HG02943 (cell line): ENCODE measurements at regions not wholly inside any gene's neighbourhood (a gene's known extent, or its start where the extent isn't known, plus 50 kb on each side); places are given as distances from the start of the nearest gene placed in this dataset.
"Not testable (repeated sequence)": the region's sequence is repeated elsewhere in the genome, so short reads cannot be mapped to it uniquely, and the experiment has no call there.

ENCODE experiments used
- ATAC-seq: cut with Tn5 transposase; IDR thresholded peaks from one replicate; pipeline ENCODE4 v1.9.1; 2021; ENCODE audit warnings: mild to moderate bottlenecking, low read depth, moderate library complexity; ENCODE audit not compliant: unreplicated experiment

DNA sequence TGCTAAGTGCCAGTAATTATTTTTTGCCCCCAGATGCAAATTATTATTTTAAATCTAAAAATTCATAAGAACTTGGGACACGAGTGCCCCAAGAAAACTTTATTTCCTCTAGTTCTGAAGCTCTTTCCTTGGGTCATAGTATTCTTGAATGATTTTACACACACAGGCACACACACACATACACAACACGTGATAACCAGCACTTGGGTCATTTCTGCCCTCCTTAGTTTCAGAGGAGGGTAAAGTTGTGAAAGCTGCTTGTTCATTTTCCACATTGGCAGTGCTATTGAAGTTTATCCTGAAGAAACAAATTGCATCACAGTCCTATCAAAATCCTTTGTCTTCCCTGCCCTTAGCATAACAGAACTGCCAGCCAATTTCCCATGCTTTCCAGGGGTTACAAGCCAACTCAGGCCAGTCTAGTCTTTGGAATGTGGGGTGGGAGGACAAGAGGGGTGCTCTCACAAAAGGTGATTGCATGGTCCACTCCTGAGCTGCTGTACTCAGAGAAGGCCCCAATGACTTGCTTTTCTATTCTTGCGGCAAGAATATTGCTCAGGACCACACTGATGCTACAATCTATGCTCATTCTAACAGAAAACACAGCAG is 98.5 kb upstream of the POGK start:
- ATAC-seq, result no peak

DNA sequence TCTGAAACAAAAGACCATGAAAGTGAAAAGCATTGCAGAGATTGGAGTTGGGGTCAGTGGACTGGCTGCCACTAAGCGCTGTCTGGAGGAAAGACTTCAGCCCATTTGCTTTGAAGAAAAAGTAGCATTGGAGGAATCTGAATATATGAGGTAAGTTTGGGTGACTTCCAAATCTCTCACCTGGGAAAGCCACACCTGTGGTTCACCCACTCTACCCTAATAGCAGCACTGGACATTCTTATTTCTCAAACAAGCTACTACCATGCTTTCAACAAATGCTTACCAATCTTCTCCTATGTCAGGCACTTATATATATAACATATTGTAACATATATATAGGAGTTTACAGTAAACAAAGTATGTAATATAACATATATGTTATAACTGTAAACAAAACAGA is 76.0 kb upstream of the POGK start:
- ATAC-seq, result no peak

DNA sequence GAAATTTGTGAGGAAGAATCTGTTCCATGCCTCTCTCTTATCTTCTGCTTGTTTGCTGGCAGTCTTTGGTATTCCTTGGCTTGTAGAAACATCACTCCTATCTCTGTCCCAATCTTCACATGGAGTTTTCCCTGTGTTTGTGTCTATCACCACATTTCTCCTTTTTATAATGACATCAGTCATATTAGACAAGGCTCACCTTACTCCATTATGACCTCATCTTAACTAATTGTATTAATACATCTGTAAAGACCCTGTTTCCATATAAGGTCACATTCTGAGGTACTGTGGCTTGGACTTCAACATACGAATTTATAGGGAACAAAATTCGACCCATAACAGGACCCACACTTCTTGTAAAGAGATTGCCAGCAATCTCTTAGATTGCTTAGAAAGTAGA is 72.3 kb upstream of the POGK start:
- no peak for ATAC-seq

DNA sequence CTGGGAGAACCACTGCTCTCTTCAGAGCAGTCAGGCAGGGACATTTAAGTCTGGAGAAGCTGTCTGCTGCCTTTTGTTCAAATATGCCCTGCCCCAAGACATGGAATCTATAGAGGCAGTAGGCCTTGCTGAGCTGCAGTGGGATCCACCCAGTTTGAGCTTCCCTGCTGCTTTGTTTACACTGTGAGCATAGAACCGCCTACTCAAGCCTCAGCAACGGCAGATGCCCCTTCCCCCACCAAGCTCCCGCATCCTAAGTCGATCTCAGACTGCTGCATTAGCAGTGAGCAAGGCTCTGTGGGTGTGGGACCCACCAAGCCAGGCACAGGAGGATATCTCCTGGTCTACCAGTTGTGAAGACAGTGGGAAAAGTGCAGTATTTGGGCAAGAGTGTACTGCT is 54.6 kb upstream of the POGK start:
- not testable (repeated sequence) for ATAC-seq

DNA sequence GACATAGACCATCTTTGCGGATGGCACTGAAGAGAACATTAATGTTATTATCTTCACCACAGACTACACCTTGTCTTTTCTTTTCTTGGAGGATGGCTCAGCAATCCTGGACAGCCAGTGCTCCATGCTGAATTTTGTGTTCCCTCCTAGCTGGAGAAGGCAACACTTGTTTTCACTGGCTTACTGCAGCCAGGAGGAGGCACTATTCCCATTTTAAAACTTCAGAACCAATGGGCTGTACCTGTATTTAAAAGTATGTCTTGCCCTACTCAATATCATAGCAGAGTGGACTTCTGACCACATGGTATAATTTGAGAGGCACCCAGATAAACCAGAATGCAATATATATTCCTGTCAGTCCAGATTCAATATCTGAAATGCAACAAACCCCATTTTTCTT is 53.3 kb upstream of the POGK start:
- ATAC-seq, result no peak

DNA sequence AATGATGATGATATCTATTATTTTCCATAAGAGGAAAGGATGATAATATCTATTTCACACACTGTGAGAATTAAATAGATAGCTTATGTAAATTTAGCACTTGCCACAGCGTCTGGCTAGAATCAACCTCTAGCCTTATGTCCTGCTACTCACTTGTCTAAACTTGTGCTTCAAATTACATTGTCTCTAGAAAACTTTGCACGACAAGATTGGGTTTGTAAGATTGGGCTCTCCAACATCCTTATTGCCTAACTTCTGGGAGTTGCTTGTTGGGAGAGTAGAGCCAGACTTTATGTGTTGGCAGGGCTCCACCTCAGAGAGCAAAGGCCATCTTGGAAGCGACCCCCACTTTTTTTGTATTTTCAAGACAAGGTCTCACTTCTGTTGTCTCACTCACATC is 50.0 kb upstream of the POGK start:
- ATAC-seq, result no peak
